ENCODE measurements at regions not wholly inside any gene's neighbourhood (a gene's known extent, or its start where the extent isn't known, plus 50 kb on each side); places are given as distances from the start of the nearest gene placed in this dataset.

DNA sequence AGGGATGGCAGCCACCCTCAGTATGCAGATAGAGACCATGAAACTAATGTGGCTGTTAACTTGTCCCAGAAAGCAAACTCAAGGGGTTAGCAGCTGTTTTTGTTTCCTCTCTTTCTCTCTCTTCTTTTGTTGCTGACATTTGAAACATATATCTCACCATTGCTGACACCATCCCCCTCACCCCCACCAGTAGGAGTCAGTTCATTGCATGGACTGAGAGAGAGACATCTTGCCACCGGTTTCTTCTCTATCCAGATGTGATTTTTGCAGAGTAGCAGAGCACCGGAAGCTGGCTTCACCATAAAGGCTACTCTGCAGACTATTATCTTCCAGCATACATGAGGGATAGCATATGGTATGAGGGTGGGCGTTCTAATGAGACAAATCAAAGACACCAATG lies 177.1 kb upstream of the FRG1 start:
- ChIA-PET CTCF (no interaction called here), POLR2A (no interaction called here)
- H3K4me3 ChIP-seq (ENCODE audit: low read depth, low read length) = no peak overlapping the region
- TF ChIP-seq, protein P1, sequence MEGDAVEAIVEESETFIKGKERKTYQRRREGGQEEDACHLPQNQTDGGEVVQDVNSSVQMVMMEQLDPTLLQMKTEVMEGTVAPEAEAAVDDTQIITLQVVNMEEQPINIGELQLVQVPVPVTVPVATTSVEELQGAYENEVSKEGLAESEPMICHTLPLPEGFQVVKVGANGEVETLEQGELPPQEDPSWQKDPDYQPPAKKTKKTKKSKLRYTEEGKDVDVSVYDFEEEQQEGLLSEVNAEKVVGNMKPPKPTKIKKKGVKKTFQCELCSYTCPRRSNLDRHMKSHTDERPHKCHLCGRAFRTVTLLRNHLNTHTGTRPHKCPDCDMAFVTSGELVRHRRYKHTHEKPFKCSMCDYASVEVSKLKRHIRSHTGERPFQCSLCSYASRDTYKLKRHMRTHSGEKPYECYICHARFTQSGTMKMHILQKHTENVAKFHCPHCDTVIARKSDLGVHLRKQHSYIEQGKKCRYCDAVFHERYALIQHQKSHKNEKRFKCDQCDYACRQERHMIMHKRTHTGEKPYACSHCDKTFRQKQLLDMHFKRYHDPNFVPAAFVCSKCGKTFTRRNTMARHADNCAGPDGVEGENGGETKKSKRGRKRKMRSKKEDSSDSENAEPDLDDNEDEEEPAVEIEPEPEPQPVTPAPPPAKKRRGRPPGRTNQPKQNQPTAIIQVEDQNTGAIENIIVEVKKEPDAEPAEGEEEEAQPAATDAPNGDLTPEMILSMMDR (IDR thresholded peaks at IDR 0.05; ENCODE audit: insufficient read depth, low read length, missing control alignments) = no peak
- DNase-seq (ENCODE audit: low read depth, low spot score) = no peak

DNA sequence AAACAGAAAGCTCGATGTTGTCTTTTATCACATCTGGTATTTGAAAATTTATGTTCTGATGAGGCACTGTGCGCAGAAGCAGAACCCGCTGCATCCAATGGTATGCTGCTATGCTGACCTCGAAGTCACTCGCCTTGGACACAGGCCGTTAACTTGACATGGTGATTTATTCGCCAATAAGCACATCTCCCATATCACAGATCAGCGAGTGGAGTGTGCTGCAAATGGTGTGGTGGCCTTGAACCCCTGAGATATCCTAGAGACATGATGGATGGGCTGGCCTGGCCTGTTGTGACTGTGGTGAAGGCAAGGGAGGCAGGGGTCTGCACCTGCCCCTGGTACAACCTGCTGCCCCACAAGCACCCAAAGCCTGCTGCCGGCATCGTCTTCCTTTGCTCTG lies 175.4 kb upstream of the FRG1 start:
- TF ChIP-seq, protein P1 (IDR thresholded peaks at IDR 0.05; ENCODE audit: insufficient read depth, low read length, missing control alignments) = no peak
- ChIA-PET CTCF (no interaction called here), POLR2A (no interaction called here)
- no peak overlapping the region for H3K4me3 ChIP-seq (ENCODE audit: low read depth, low read length)
- no peak for DNase-seq (ENCODE audit: low read depth, low spot score)

DNA sequence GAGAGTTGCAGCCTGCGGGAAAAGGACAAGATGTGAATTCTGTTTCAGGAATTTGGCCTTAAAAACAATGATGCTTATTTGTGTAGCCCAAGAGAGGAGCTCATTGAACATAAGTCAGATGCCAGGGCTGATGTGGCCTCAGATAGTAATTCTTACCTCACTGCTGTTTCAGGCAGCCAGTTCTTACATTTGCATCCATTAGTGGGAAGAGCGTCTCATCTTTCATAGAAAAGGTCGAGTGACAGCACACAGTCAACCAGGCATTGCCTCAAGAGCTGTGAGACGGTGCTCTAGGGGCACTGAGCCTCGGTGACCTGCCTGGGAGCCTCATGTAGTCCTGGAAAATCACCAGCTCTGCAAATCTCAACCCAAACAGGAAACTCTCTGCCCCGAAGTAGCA lies 174.9 kb upstream of the FRG1 start:
- TF ChIP-seq, protein P1 (IDR thresholded peaks at IDR 0.05; ENCODE audit: insufficient read depth, low read length, missing control alignments) = no peak
- H3K4me3 ChIP-seq (ENCODE audit: low read depth, low read length) = no peak overlapping the region
- CTCF ChIA-PET = no interaction called here
- DNase-seq (ENCODE audit: low read depth, low spot score) = no peak
- POLR2A ChIA-PET = no interaction called here

DNA sequence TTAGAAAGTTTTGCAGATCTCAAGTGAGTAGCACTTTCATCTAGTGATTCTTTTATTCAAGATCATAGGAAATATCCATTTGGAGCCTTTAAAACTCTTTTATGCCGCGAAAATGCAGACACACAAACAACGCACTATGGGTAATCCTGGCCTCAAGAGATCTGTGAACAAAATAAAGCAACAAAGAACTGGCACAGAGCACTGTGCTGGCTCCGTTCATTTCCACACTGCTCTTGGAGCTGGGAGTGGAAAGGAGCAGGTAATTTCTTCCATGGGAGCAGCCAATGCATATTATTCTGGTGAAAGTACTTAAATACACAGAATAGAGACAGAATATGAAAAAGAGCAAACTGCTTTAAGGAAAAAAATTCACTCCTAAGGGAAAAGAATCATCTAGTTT lies 172.7 kb upstream of the FRG1 start:
- no peak overlapping the region for H3K4me3 ChIP-seq (ENCODE audit: low read depth, low read length)
- no peak for DNase-seq (ENCODE audit: low read depth, low spot score)
- ChIA-PET CTCF (no interaction called here), POLR2A (no interaction called here)
- TF ChIP-seq, protein P1 (IDR thresholded peaks at IDR 0.05; ENCODE audit: insufficient read depth, low read length, missing control alignments) = no peak

DNA sequence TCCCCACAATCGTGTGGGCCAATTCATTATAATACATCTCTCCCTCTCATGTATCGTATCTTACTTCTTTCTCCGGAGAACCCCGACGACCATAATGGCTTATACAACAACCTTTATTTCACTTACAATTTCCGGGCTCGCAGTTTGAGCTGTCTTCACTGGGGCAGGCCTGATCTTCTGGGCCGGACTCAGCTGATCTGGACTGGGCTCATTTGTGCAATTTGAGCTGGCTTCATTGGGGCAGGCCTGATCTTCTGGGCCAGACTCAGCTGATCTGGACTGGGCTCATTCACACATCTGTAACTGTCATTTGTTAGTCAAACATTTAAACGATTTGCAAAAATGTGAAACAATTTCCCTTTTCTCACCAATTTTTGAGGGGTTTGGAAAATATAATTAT lies 171.5 kb upstream of the FRG1 start:
- TF ChIP-seq, protein P1 (IDR thresholded peaks at IDR 0.05; ENCODE audit: insufficient read depth, low read length, missing control alignments) = no peak
- ChIA-PET POLR2A (no interaction called here), CTCF (no interaction called here)
- H3K4me3 ChIP-seq (ENCODE audit: low read depth, low read length) = no peak overlapping the region
- DNase-seq (ENCODE audit: low read depth, low spot score) = no peak

DNA sequence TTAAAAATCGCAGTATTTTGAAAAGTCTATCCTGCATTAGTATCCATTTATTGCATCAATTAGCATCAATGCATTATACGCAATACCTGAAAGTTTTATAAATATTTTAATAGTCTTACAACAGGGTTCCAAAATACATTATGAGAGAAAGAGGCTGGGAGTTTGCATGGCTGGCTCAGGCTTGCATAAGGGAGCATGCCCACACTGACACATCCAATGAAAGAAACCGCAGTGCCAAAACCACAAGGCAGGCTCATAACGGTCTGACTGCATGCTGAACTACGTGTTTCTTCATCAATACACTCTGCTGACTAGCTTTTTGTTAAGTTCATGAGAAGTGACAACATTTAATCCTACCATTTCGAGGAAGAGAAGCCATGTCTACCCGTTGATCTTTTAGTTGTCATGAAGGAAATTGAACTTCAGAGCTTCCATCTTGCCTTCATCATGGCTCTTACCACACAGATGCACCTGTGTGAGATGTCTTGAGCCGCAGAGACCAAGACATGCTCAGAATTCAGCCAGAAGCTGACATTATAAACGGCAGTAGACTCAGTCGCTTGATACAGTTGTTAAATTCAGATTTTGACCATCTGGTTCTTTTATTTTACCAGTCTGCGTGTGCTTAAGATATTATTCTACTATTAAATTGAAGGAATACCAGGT lies 168.8 kb upstream of the FRG1 start:
- ChIA-PET POLR2A (no interaction called here), CTCF (no interaction called here)
- no peak for DNase-seq (ENCODE audit: low read depth, low spot score)
- H3K4me3 ChIP-seq (ENCODE audit: low read depth, low read length) = no peak overlapping the region
- TF ChIP-seq, protein P1 (IDR thresholded peaks at IDR 0.05; ENCODE audit: insufficient read depth, low read length, missing control alignments) = no peak
